ENCODE measurements at regions not wholly inside any gene's neighbourhood (a gene's known extent, or its start where the extent isn't known, plus 50 kb on each side); places are given as distances from the start of the nearest gene placed in this dataset.
"Not testable (repeated sequence)": the region's sequence is repeated elsewhere in the genome, so short reads cannot be mapped to it uniquely, and the experiment has no call there.

DNA sequence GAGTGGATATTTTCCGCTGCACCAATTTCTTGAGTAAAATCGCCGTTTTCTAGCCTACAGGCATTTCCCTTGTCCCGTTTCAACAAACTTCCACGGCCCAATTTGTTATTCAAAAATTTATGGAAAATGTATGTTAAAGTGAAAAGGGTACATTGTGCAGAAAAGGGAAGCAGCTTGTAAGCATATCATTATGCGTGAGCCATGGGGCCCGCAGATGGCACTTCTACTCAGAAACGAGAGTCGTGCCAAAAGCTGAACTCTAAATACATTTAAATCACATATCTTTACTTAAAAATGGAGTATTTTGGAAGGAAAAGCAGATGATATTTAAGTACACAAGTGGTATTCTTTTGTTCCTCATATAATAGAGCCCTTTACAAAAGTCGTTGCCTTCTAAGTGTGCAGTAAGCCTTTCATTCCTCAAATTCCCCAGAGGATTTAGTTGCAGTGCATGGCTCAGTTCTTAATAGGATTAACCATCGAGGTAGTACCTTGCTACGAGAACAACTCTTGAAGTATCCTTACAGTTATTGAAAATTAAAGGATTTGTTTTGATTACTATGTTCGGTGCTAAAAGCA is 1227.2 kb upstream of the WWC1 start:
- DNase-seq, result peak; percentile 10

DNA sequence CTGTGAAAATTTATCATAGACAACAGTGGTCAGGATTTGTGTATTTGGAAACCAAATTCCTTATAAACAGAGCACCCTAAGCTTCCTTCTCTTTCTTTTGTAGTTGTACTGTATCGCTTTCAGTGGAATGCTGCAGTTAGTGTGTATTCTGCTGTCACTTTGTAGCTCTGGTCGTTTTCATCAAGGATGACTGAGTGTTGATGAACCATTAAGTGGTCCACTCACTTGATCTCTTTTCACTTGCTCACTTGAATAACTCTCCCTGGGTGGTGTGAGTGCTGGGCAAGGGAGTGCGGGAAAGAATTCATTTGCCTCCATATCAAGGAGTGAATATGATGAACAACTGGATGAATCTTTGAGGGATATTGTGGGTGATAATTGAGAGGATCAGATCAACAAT is 1225.7 kb upstream of the WWC1 start:
- DNase-seq, result no peak

DNA sequence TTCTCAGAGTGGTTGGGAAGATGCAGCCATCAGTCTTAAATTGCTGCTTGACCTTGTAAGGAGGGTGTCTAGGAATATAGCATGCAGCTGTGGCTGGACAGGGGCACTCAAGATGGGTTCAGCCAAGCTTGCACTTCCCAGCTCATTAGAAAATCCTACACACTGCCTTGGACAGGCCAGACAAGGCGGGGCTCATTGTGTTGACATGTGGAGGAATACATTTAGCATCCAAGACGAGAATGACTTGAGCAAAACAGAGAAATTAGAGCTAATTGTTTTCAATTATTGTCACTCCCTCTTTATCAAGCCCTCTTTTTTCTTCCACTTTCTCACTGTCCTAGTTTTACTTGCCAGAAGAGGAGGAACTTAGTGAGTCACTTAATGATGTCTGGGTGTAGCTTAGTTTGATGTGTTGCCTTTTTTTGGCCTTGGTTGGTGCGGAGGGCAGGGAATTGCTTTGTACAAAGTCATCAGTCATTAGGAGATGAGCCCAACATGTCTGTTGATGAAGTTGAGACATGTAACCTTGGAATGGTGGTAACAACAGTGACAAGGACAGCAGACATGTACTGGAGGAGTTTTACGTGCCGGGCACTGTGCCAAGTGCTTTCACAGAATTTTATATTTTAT is 1219.3 kb upstream of the WWC1 start:
- DNase-seq, result peak; percentile 26

DNA sequence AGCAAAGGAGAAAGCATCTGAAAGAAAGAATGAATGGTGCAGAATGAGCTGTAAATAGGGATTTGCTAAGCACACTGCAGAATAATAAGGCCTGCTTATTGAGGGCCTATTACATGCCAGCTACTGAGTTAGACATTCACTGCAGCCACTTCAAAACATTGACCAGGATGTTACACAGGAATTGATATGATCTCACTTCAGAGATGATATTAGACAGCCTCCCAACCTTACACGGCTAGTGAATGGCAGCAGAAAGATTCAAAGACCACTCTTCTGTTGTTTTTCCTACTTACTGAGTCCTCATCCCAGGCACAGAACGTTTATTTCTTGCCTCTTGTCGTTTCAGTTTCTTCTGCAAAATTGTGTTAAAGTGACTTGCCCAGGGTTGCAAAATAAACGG is 1209.9 kb upstream of the WWC1 start:
- peak; percentile 1 for DNase-seq

- no peak for DNase-seq
These were observed 1194.6 kb upstream of the WWC1 start for GRCh38 chr5:167096816-167097215.

DNA sequence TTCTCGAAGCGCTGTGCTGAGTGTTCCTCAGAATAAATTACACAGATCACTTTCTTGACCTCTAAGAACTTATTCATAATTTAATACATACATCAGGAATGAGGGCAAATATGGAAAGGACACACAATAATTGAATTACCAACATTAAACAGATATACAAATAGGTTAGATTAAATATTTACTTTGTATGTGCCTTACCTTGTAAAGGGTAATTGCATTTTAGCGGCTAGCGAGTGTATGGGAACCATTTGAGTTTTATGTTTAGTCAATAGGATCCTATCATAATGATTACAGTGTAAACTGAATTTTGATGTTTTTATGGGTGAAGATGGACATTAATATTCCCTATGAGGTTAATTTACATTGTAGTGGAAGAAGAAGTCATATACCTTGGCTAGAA is 1187.1 kb upstream of the WWC1 start:
- DNase-seq, result no peak

- DNase-seq, result no peak
These were observed 1185.5 kb upstream of the WWC1 start for GRCh38 chr5:167105941-167106340.

- DNase-seq, result no peak
These were observed 1183.8 kb upstream of the WWC1 start for GRCh38 chr5:167107684-167108083.

DNA sequence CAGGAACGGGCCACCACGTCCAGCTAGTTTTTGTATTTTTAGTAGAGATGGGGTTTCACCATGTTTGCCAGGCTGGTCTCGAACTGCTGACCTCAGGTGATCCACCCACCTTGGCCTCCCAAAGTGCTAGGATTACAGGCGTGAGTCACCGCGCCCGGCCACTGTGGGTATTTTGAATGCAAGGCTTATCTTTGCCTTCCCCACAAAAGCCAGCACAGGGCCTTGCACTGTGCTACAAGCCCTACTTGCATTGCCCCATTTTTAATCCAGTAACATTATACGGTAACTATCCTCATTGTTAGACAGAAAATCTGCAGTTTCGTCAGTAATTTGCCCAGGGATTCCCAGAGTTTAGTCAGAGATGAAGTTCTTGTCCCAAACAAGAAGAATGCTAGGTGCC is 1183.2 kb upstream of the WWC1 start:
- not testable (repeated sequence) for DNase-seq

GRCh38 chr5:167112556-167112955 is 1178.9 kb upstream of the WWC1 start:
- no peak for DNase-seq

GRCh38 chr5:167122267-167122666 is 1169.2 kb upstream of the WWC1 start:
- DNase-seq, result no peak

GRCh38 chr5:167123126-167123525 is 1168.3 kb upstream of the WWC1 start:
- DNase-seq, result no peak

DNA sequence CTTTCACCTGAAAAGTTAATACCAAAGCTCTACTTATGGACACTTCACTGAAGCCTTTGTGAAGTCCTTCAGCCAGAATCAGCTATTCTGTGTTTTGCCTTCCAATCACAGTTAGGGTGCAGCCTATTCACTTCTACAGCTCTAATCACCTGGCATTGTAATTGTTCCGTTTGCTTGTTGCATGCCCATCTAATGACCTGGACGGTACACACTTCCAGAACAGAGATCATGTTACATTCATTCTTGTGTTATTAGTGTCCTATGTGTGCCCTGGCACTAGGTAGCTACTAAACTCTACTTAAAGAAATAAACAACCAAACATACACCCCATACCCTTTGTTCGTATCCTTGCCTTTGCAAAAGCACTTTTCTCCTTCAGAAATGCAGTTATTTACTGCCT is 1162.9 kb upstream of the WWC1 start:
- no peak for DNase-seq

DNA sequence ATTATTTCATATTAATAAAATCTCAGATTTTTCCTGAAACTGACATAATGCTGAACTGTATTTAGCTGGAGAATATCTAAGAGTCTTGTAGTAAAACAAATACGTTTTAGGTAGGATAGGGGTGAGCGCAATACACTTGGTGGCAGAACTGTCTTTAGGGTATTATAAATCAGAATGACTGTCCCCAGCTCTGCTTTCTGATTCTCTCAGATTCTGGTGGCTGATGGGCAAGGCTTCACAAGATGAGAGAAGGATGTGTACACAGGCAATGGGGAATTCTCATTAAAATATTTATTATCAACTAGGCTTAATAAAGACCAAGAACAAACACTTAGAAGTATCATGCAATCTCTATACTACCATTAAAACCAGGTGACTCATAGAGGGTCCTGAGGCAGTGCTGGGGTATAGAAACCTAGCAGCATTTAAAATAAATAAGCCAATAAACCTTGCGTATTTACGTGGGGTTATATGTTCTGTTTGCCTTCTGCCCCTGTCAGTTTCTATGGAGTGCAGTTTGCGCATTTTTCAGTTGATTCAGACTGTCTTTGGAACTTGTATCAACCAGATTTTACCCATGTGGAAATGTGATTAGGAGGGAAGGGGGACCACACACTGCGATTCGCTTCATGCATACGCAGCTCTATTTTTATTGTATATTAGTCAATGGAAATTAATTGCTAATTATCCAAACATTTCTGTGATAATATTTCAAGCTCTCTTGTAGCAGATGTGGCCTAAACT is 1150.7 kb upstream of the WWC1 start:
- DNase-seq, result no peak

- no peak for DNase-seq
These were observed 1147.7 kb upstream of the WWC1 start for GRCh38 chr5:167143716-167144115.

GRCh38 chr5:167145841-167146240 is 1145.6 kb upstream of the WWC1 start:
- no peak for DNase-seq

DNA sequence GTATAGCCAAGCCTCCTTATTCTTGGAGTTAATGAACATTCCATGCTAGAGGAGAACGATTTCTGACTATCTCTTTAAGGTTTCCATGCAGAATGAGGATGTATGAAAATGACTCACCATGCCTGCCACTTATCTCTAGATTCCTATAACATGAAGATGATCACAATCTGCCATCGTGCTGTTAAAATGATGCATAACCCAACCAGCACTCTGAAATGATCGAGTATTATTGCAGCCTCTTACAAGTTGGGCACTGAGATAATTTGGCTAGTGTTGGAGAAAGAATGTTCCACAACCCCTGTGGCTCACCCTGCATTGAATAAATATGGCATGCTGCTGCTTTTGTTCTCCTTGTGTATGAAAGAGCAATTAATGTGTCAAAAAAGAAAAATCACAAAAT is 1143.6 kb upstream of the WWC1 start:
- no peak for DNase-seq

DNA sequence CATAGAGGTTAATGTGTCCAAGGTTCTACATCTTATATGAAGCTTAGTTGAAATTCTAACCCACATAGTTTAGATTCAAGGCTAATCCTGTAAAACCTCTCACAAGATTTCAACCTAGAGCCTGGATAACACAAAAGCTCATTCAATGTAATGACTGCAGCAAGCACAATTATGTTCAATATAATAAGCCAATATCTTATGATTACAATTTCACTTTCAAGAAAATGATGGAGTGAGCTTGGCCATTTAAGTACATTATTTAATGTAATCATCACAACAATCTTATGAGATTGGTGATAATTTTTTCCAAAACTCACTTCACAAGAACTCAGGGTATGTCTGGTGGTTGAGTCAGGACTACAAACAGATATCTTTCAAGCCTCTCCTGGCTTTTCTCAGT is 1140.8 kb upstream of the WWC1 start:
- DNase-seq, result no peak

DNA sequence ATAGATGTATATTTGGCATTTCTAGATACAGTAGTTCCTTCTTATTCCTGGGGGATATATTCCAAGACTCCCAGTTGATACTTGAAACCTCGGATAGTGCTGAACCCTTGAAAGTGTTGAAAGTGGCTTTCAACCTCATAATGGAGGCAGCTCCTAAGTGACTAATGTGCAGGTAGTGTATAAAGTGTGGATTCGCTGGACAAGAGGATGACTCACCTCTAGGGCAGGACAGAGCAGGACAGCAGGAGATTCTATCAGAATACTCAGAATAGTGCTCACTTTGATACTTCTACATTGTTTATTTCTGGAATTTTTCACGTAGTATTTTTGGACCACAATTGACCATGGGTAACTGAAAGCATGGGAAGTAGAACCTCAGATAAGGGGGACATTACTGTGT is 1138.9 kb upstream of the WWC1 start:
- no peak for DNase-seq

DNA sequence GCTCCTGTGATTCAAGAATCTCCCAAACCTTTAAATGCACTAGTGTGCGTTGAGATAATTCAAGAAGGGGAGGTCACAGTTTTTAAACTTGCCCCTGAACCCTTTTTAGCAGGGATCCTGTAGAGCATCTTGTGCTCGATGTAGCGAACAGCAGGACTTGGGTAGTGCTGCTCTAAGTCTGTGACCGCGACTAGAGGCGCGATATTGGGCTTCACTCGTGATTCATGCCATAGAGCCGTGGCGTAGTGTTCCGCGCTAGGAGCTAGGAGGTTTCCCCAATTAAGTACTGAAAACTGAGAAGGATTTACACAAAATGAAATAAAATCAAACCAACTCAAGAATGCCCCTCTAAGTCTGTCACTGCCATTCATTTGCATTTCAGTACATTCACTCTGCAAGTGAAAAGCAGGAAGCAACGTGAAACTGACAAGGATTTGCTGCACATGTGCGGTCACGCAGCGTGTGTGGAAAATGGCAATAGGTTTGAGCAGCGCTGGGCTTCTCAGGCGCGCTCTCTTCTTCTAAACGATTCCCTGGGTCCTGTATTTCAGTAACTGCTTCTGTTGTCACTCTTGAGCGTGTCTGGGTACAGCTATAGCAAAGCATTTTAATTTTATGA is 1135.9 kb upstream of the WWC1 start:
- no peak for DNase-seq

DNA sequence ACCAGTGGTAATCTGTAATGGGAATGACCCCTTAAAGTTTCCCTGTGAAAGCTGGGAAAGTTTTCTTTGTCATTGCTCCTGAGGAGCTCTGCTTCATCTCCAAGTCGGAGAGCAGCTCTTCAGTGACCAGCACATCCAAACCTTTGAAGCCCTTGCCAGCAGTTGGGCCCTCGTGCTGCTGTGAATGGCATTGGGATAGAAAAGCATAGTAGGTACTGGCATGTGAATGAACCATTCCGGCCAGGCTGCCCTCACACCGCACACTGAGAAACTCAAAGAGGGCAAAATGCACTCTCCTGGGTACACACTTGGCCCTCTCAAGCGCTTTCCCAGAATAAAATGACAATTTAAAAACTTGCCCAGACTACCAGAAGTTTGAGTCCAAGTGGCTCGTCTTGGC is 1135.0 kb upstream of the WWC1 start:
- DNase-seq, result no peak

GRCh38 chr5:167158588-167158987 is 1132.9 kb upstream of the WWC1 start:
- no peak for DNase-seq

- DNase-seq, result no peak
These were observed 1131.1 kb upstream of the WWC1 start for GRCh38 chr5:167160388-167160787.

DNA sequence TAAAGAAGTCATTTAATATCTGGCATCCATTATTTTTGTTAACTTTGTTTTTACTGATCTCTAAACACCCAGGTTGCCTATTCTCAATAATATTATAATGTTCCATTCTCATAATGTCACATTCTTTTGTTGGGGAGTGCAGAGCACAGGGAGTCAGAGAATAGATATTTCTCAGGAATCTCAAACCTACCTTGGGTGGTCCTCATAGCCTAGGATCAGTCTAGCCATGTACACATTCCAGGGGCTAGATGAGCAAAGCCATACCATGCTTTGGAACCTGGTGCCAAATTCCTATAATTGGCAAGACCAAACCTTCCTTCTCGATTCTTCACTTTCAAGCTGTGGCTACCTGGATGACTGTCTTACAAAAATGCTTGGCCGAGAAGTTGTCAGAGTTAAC is 1124.7 kb upstream of the WWC1 start:
- DNase-seq, result no peak
